OCI-LY7 (cell line): ENCODE measurements at regions not wholly inside any gene's neighbourhood (a gene's known extent, or its start where the extent isn't known, plus 50 kb on each side); places are given as distances from the start of the nearest gene placed in this dataset.

Source experiments
- EZH2phosphoT487 ChIP-seq: fragments of 200-600 bp; sonication (generic); IDR thresholded peaks from 2 replicates; pipeline ENCODE4 v1.6.1; 2018; ENCODE audit warnings: low read depth, borderline replicate concordance, mild to moderate bottlenecking, mixed run types, antibody characterized with exemption, low read length, moderate library complexity, mixed read lengths
- TF ChIP-seq, protein P1 (sequence below): fragments of 200-600 bp; sonication (generic); conservative IDR thresholded peaks from 2 replicates; pipeline ENCODE4 v1.5.1; 2014; ENCODE audit warnings: mild to moderate bottlenecking, antibody characterized with exemption, low read length, moderate library complexity, mixed read lengths

DNA sequence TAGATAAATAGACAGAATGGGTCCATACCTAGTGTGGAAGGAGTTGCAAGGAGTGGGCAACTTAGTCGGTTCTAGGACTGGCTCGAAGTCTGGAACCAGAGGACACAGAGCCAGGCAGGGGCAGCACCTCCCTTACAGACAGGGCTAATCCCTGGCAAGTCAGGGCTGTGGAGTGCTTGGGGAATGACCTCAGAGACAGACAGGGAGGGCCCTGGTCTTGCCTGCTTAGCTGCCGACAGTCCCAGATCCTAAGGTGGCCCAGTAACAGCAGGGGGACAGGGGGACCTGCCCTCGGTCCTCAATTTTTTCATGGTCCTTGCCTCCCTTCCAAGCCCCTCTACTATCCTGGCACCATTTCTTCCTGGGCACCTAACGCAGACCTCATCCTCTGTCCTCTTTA, 222.4 kb upstream of the TNC start:
- TF ChIP-seq, protein P1, sequence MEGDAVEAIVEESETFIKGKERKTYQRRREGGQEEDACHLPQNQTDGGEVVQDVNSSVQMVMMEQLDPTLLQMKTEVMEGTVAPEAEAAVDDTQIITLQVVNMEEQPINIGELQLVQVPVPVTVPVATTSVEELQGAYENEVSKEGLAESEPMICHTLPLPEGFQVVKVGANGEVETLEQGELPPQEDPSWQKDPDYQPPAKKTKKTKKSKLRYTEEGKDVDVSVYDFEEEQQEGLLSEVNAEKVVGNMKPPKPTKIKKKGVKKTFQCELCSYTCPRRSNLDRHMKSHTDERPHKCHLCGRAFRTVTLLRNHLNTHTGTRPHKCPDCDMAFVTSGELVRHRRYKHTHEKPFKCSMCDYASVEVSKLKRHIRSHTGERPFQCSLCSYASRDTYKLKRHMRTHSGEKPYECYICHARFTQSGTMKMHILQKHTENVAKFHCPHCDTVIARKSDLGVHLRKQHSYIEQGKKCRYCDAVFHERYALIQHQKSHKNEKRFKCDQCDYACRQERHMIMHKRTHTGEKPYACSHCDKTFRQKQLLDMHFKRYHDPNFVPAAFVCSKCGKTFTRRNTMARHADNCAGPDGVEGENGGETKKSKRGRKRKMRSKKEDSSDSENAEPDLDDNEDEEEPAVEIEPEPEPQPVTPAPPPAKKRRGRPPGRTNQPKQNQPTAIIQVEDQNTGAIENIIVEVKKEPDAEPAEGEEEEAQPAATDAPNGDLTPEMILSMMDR = no peak
- no peak for TF ChIP-seq EZH2phosphoT487
